GM12892 (cell line): ENCODE measurements at regions not wholly inside any gene's neighbourhood (a gene's known extent, or its start where the extent isn't known, plus 50 kb on each side); places are given as distances from the start of the nearest gene placed in this dataset.

Experiments used
- POLR2A ChIP-seq: IDR thresholded peaks from 2 replicates; pipeline ENCODE4 v1.6.1; 2011; ENCODE audit warnings: low read depth, low read length, control low read depth
- POLR2AphosphoS5 ChIP-seq: IDR thresholded peaks from 2 replicates; pipeline ENCODE4 v1.6.1; 2011; ENCODE audit warnings: low read depth, low read length, control low read depth

DNA sequence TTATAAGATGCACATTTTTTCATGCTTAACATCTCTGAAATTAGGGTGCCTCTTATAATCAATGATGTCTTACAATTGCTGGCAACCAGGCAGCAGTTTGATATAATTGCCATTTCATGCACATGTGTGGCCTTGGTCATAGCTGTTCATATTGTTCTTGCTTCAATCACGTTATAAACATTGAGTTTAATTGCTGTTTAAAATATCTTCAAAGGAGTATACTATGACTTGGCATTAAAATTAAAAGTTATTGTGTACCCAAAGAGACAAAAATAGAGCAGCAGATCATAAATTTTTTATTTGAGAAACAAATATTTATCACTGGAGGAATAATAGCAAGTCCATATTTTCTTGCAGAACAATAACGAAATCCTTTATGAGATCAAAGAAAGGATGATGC, 325.5 kb downstream of the LMX1A start:
- TF ChIP-seq POLR2AphosphoS5 = no peak
- no peak for TF ChIP-seq POLR2A
